H1 (cell line): ENCODE measurements at regions not wholly inside any gene's neighbourhood (a gene's known extent, or its start where the extent isn't known, plus 50 kb on each side); places are given as distances from the start of the nearest gene placed in this dataset.

Experiments used
- CTCF ChIA-PET: fragments of 300-600 bp; sonication (Branson Sonifier 250); formaldehyde crosslinking; loops from one replicate; lab custom pipeline; 2021; ENCODE audit not compliant: partially characterized antibody; lab: Charles Lee
- POLR2A ChIA-PET: fragments of 300-600 bp; sonication (Branson Sonifier 250); formaldehyde crosslinking; loops from one replicate; lab custom pipeline; 2021; ENCODE audit warnings: inconsistent platforms; ENCODE audit not compliant: partially characterized antibody; lab: Charles Lee
- DNase-seq, 2 experiments: peaks; one replicate each; pipeline versions ENCODE4 v3.0.0 to v3.0.0-alpha.2; 2010 to 2022; ENCODE audit warnings: low spot score in 2 of 2, low read depth in 1 of 2, mixed read lengths in 1 of 2
- FAIRE-seq: peaks from 2 replicates; lab custom pipeline; 2011; peaks lifted over from hg19 to GRCh38; lab: Jason Lieb, UNC
- H2AFZ ChIP-seq: 2 replicates; pipeline ENCODE4 v1.8.1; 2012; ENCODE audit warnings: low read length, inconsistent platforms
- H2AK5ac ChIP-seq: 2 replicates; pipeline ENCODE4 v1.6.1; 2013; ENCODE audit warnings: low read depth, low read length
- H2BK120ac ChIP-seq: replicated peaks from 2 replicates; pipeline ENCODE3; 2013; ENCODE audit warnings: low read depth, low read length, inconsistent platforms
- H2BK12ac ChIP-seq: 2 replicates; pipeline ENCODE4 v1.6.1; 2013; ENCODE audit warnings: low read depth, low read length
- H2BK15ac ChIP-seq: 2 replicates; pipeline ENCODE4 v1.6.1; 2013; ENCODE audit warnings: low read length
- H2BK20ac ChIP-seq: 2 replicates; pipeline ENCODE4 v1.6.1; 2013; ENCODE audit warnings: low read length
- H2BK5ac ChIP-seq: 2 replicates; pipeline ENCODE4 v1.6.1; 2013; ENCODE audit warnings: low read depth, low read length
- H3K14ac ChIP-seq: 2 replicates; pipeline ENCODE4 v1.6.1; 2013; ENCODE audit warnings: inconsistent platforms; ENCODE audit not compliant: insufficient read length
- H3K18ac ChIP-seq: 2 replicates; pipeline ENCODE4 v1.6.1; 2013; ENCODE audit warnings: low read length; ENCODE audit errors: extremely low read depth
- H3K23ac ChIP-seq: 2 replicates; pipeline ENCODE4 v1.6.1; 2013; ENCODE audit warnings: inconsistent platforms; ENCODE audit not compliant: insufficient read length
- H3K23me2 ChIP-seq: 2 replicates; pipeline ENCODE4 v1.6.1; 2013; ENCODE audit warnings: low read depth, low read length
- H3K27ac ChIP-seq: 2 replicates; pipeline ENCODE4 v1.6.1; 2011; ENCODE audit warnings: low read depth, low read length, inconsistent platforms
- H3K27me3 ChIP-seq, 4 experiments: replicated peaks in 1 of 4; 1 replicate in 1 of 4; 2 replicates in 3 of 4; pipeline versions ENCODE4 v1.6.1 to v1.8.1; 2011 to 2013; ENCODE audit warnings: low read length in 3 of 4, mild to moderate bottlenecking in 3 of 4, inconsistent platforms in 2 of 4, mixed read lengths in 2 of 4, moderate library complexity in 1 of 4; ENCODE audit not compliant: control insufficient read depth in 3 of 4, insufficient read depth in 3 of 4; ENCODE audit errors: extremely low read depth in 1 of 4
- H3K36me3 ChIP-seq, 4 experiments: 2 replicates each; pipeline versions ENCODE4 v1.6.1 to v1.8.1; 2011 to 2013; ENCODE audit warnings: mild to moderate bottlenecking in 4 of 4, low read length in 3 of 4, moderate library complexity in 2 of 4, control low read depth in 1 of 4, inconsistent platforms in 1 of 4; ENCODE audit not compliant: insufficient read depth in 4 of 4, control insufficient read depth in 2 of 4
- H3K4ac ChIP-seq: replicated peaks from 2 replicates; pipeline ENCODE3; 2013; ENCODE audit warnings: low read length, low read depth, mixed read lengths, inconsistent platforms; ENCODE audit not compliant: insufficient read length
- H3K4me1 ChIP-seq, 4 experiments: replicated peaks in 1 of 4; 1 replicate in 1 of 4; 2 replicates in 3 of 4; pipeline versions ENCODE4 v1.6.1 to v1.8.1; 2011 to 2013; ENCODE audit warnings: low read length in 3 of 4, inconsistent platforms in 2 of 4, mixed read lengths in 1 of 4; ENCODE audit not compliant: insufficient read depth in 4 of 4, control insufficient read depth in 3 of 4
- H3K4me2 ChIP-seq, 2 experiments: 2 replicates each; pipeline versions ENCODE4 v1.6.1 to v1.8.1; 2011 to 2013; ENCODE audit warnings: low read depth in 2 of 2, low read length in 2 of 2, control low read depth in 1 of 2, inconsistent platforms in 1 of 2, mild to moderate bottlenecking in 1 of 2; ENCODE audit not compliant: insufficient read depth in 1 of 2
- H3K4me3 ChIP-seq, 4 experiments: fragments of 200-600, 300-600 bp in 1 of 4; sonication (generic), shearing (Covaris generic), sonication (Bioruptor Twin) in 1 of 4; 2 replicates each; pipeline versions ENCODE4 v1.5.1 to v1.8.1; 2011 to 2016; ENCODE audit warnings: low read length in 4 of 4, low read depth in 3 of 4, control low read depth in 2 of 4, inconsistent platforms in 2 of 4, mild to moderate bottlenecking in 2 of 4, mixed read lengths in 1 of 4, moderate library complexity in 1 of 4; ENCODE audit not compliant: insufficient read depth in 2 of 4; ENCODE audit errors: extremely low read depth in 1 of 4
- H3K56ac ChIP-seq: replicated peaks from 2 replicates; pipeline ENCODE3; 2013; ENCODE audit warnings: low read depth, mild to moderate bottlenecking, mixed read lengths, low read length, inconsistent platforms; ENCODE audit not compliant: insufficient read length
- H3K79me1 ChIP-seq: 2 replicates; pipeline ENCODE4 v1.6.1; 2013; ENCODE audit warnings: low read depth, low read length, control low read depth
- H3K79me2 ChIP-seq, 2 experiments: 2 replicates each; pipeline versions ENCODE4 v1.6.1 to v1.8.1; 2012 to 2013; ENCODE audit warnings: low read length in 2 of 2, mild to moderate bottlenecking in 2 of 2, inconsistent platforms in 1 of 2; ENCODE audit not compliant: insufficient read depth in 2 of 2, control insufficient read depth in 1 of 2
- H3K9ac ChIP-seq, 4 experiments: replicated peaks in 1 of 4; 1 replicate in 1 of 4; 2 replicates in 3 of 4; pipeline versions ENCODE4 v1.6.1 to v1.8.1; 2011 to 2013; ENCODE audit warnings: low read depth in 3 of 4, low read length in 3 of 4, control low read depth in 2 of 4, mild to moderate bottlenecking in 2 of 4, moderate library complexity in 2 of 4, inconsistent platforms in 1 of 4; ENCODE audit errors: extremely low read depth in 1 of 4
- H3K9me3 ChIP-seq, 2 experiments: 2 replicates each; pipeline versions ENCODE4 v1.6.1 to v1.8.1; 2012 to 2013; ENCODE audit warnings: mild to moderate bottlenecking in 2 of 2, moderate library complexity in 2 of 2, control low read depth in 1 of 2, inconsistent platforms in 1 of 2, low read depth in 1 of 2, low read length in 1 of 2, mixed read lengths in 1 of 2; ENCODE audit not compliant: insufficient read depth in 2 of 2
- H4K20me1 ChIP-seq, 2 experiments: replicated peaks in 1 of 2; 2 replicates each; pipeline versions ENCODE3 to v1.8.1; 2011 to 2013; ENCODE audit warnings: inconsistent platforms in 2 of 2, low read length in 2 of 2, mild to moderate bottlenecking in 1 of 2; ENCODE audit not compliant: insufficient read depth in 2 of 2, control insufficient read depth in 1 of 2
- H4K5ac ChIP-seq: 2 replicates; pipeline ENCODE4 v1.6.1; 2013; ENCODE audit warnings: low read length, low read depth, mixed read lengths, inconsistent platforms; ENCODE audit not compliant: insufficient read length
- H4K8ac ChIP-seq: 2 replicates; pipeline ENCODE4 v1.8.0; 2013; ENCODE audit warnings: mild to moderate bottlenecking, moderate library complexity, low read length, inconsistent platforms; ENCODE audit not compliant: insufficient read depth; ENCODE audit errors: extremely low read depth
- H4K91ac ChIP-seq: replicated peaks from 2 replicates; pipeline ENCODE3; 2013; ENCODE audit warnings: low read length, mixed read lengths, inconsistent platforms; ENCODE audit not compliant: insufficient read length
- SP1 ChIP-seq: IDR thresholded peaks from 2 replicates; pipeline ENCODE4 v1.6.1; 2011; ENCODE audit warnings: low read depth, low read length
- WGBS, 2 experiments: shearing (Covaris generic) in 1 of 2; methylation state at CpG; one replicate each; pipeline versions ENCODE4 v1.1.6 to v1.1.7; 2013 to 2015; ENCODE audit warnings: low lambda C conversion rate in 2 of 2, mixed read lengths in 2 of 2, inconsistent platforms in 1 of 2, low coverage in 1 of 2, missing lambda C conversion rate in 1 of 2; ENCODE audit not compliant: insufficient replicate concordance in 2 of 2, insufficient coverage in 1 of 2, insufficient read length in 1 of 2; ENCODE audit errors: extremely low coverage in 1 of 2, missing lambda C conversion rate in 1 of 2; 5-methylcytosine and 5-hydroxymethylcytosine counted together

- H3K27me3 ChIP-seq, result no peaks in the 10 kb centered on the region
- H3K79me1 ChIP-seq, result no peaks in the 10 kb centered on the region
- H3K23ac ChIP-seq, result no peak overlapping the region
- H3K4me3 ChIP-seq, result no peak overlapping the region
- no peak overlapping the region for H3K27ac ChIP-seq
- peaks cover 2 to 12% of the 10 kb centered on the region in 2 experiments; a peak in 3 of 4 replicates for H3K9me3 ChIP-seq
- no peak overlapping the region for H2BK15ac ChIP-seq
- no peak overlapping the region for H3K14ac ChIP-seq
- ChIA-PET POLR2A (no interaction called here), CTCF (interaction anchor here (0.7 to 1.3 kb wide), 3 partner anchors 8 to 214 kb away, joined by 3 read pairs; no protein-coding TSS in a partner anchor)
- no peak overlapping the region for H2AFZ ChIP-seq
- no peaks in the 10 kb centered on the region; a peak in 1 of 8 replicates for H3K36me3 ChIP-seq
- H2BK20ac ChIP-seq, result no peak overlapping the region
- no peak overlapping the region for H3K4ac ChIP-seq
- H3K79me2 ChIP-seq, result no peaks in the 10 kb centered on the region
- DNase-seq (no peak), FAIRE-seq (no peak)
- no peak overlapping the region for H4K5ac ChIP-seq
- no peak overlapping the region for H2BK5ac ChIP-seq
- no peaks in the 10 kb centered on the region for H3K23me2 ChIP-seq
- H3K9ac ChIP-seq, result no peak overlapping the region
- H2BK12ac ChIP-seq, result no peak overlapping the region
- no peak overlapping the region for H2AK5ac ChIP-seq
- H3K4me1 ChIP-seq, result peaks cover 0 to 2% (median 0%) of the 10 kb centered on the region in 4 experiments; a peak in 1 of 7 replicates
- H3K56ac ChIP-seq, result no peak overlapping the region
- H4K91ac ChIP-seq, result no peak overlapping the region
- WGBS, 2 experiments, result 92% methylated on average over 4 of the region's 4 CpGs; no CpG with 5 or more reads in 1 of the 2 experiments
- H2BK120ac ChIP-seq, result no peak overlapping the region
- H4K8ac ChIP-seq, result no peak overlapping the region
- no peak overlapping the region for H3K4me2 ChIP-seq
- H3K18ac ChIP-seq, result no peak overlapping the region
- TF ChIP-seq SP1, result no peak
- H4K20me1 ChIP-seq, result no peaks in the 10 kb centered on the region
Measured at GRCh38 chr3:8421711-8422110, 79.9 kb upstream of the LMCD1 start.
